DND-41 (cell line): ENCODE measurements at regions not wholly inside any gene's neighbourhood (a gene's known extent, or its start where the extent isn't known, plus 50 kb on each side); places are given as distances from the start of the nearest gene placed in this dataset.

Source experiments
- CTCF ChIP-seq: IDR thresholded peaks from 2 replicates; pipeline ENCODE4 v1.5.1; 2012; ENCODE audit warnings: borderline replicate concordance, low read length, moderate library complexity, mild to moderate bottlenecking; ENCODE audit not compliant: poor library complexity, severe bottlenecking; ENCODE audit errors: extremely low read depth
- EZH2 ChIP-seq: IDR thresholded peaks from 3 replicates; pipeline ENCODE4 v1.6.1; 2012; ENCODE audit warnings: borderline replicate concordance, low read depth, mild to moderate bottlenecking, moderate library complexity, low read length, inconsistent platforms; ENCODE audit not compliant: severe bottlenecking

- no peak for TF ChIP-seq CTCF
- TF ChIP-seq EZH2 = no peak
Observed at GRCh38 chr3:99211309-99211708, 309.8 kb upstream of the DCBLD2 start.
